Activated T-cell treated with anti-CD3 and anti-CD28 coated beads, Interleukin-2, amount 50 U/mL, for 72 hours (primary cell): ENCODE measurements at regions not wholly inside any gene's neighbourhood (a gene's known extent, or its start where the extent isn't known, plus 50 kb on each side); places are given as distances from the start of the nearest gene placed in this dataset.

Source experiments
- ATAC-seq, 2 donors: fragments of 150-1000 bp; cut with Tn5 transposase; replicated peaks in 1 of 2; 2 replicates each; pipeline ENCODE4 v1.10.0; 2021; ENCODE audit warnings: moderate library complexity in 2 of 2, mild to moderate bottlenecking in 1 of 2
- DNase-seq, 2 donors: peaks; one replicate each; pipeline ENCODE4 v3.0.0; 2021 to 2022; ENCODE audit warnings: mixed read lengths in 1 of 2
- H3K27ac Mint-ChIP-seq: one replicate; pipeline ENCODE4 v1.8.0; 2022; ENCODE audit warnings: mild to moderate bottlenecking, moderate library complexity, mixed read lengths
- H3K27me3 Mint-ChIP-seq: one replicate; pipeline ENCODE4 v1.8.0; 2022; ENCODE audit warnings: low read depth, mixed read lengths
- H3K36me3 Mint-ChIP-seq, 2 donors: one replicate each; pipeline ENCODE4 v1.8.0; 2022; ENCODE audit warnings: mixed read lengths in 2 of 2, mild to moderate bottlenecking in 1 of 2; ENCODE audit not compliant: insufficient read depth in 2 of 2
- H3K4me1 Mint-ChIP-seq: one replicate; pipeline ENCODE4 v1.8.0; 2022; ENCODE audit warnings: low read depth, mixed read lengths
- H3K4me3 Mint-ChIP-seq, 2 donors: one replicate each; pipeline ENCODE4 v1.8.0; 2022; ENCODE audit warnings: mild to moderate bottlenecking in 2 of 2, mixed read lengths in 2 of 2, moderate library complexity in 2 of 2
- H3K9me3 Mint-ChIP-seq, 2 donors: one replicate each; pipeline ENCODE4 v1.8.0; 2022; ENCODE audit warnings: mixed read lengths in 2 of 2

- no peak overlapping the region for H3K4me3 Mint-ChIP-seq
These were observed 103.3 kb upstream of the ID2 start for GRCh38 chr2:8578335-8579244.

GRCh38 chr2:8579485-8580085 is 102.3 kb upstream of the ID2 start:
- no peak for DNase-seq
- Mint-ChIP-seq H3K36me3 (no peaks in the 10 kb centered on the region), H3K4me1 (peaks cover 65% of the 10 kb centered on the region), H3K27ac (no peak overlapping the region), H3K4me3 (no peak overlapping the region), H3K27me3 (peaks cover 6% of the 10 kb centered on the region), H3K9me3 (no peaks in the 10 kb centered on the region)
- ATAC-seq, result no peak

More at GRCh38 chr2:8578335-8579244, 103.3 kb upstream of the ID2 start:
- Mint-ChIP-seq H3K4me1 (peaks cover 63% of the 10 kb centered on the region), H3K27me3 (peaks cover 6% of the 10 kb centered on the region), H3K27ac (no peak overlapping the region), H3K9me3 (no peaks in the 10 kb centered on the region), H3K36me3 (no peaks in the 10 kb centered on the region)
- DNase-seq (no peak), ATAC-seq (no peak)

GRCh38 chr2:8580316-8581233 is 101.3 kb upstream of the ID2 start:
- Mint-ChIP-seq H3K4me1 (peaks cover 66% of the 10 kb centered on the region), H3K4me3 (peak overlapping the region in 1 of 2 donors; percentile 54), H3K9me3 (no peaks in the 10 kb centered on the region), H3K27ac (no peak overlapping the region), H3K36me3 (no peaks in the 10 kb centered on the region), H3K27me3 (peaks cover 6% of the 10 kb centered on the region)
- ATAC-seq (peak; percentile 20 to 37), DNase-seq (no peak)

GRCh38 chr2:8581234-8581561 is 100.7 kb upstream of the ID2 start:
- Mint-ChIP-seq H3K9me3 (no peaks in the 10 kb centered on the region), H3K27ac (no peak overlapping the region), H3K36me3 (no peaks in the 10 kb centered on the region), H3K4me1 (peaks cover 66% of the 10 kb centered on the region), H3K27me3 (peaks cover 2% of the 10 kb centered on the region), H3K4me3 (peak overlapping the region in 1 of 2 donors; percentile 54)
- DNase-seq (no peak), ATAC-seq (no peak)

GRCh38 chr2:8581601-8582041 is 100.2 kb upstream of the ID2 start:
- H3K27ac Mint-ChIP-seq, result no peak overlapping the region
- H3K27me3 Mint-ChIP-seq, result no peaks in the 10 kb centered on the region
- H3K9me3 Mint-ChIP-seq, result no peaks in the 10 kb centered on the region
- DNase-seq (no peak), ATAC-seq (no peak)
- no peaks in the 10 kb centered on the region for H3K36me3 Mint-ChIP-seq
- H3K4me1 Mint-ChIP-seq, result peaks cover 66% of the 10 kb centered on the region
- H3K4me3 Mint-ChIP-seq, result no peak overlapping the region

- Mint-ChIP-seq H3K27ac (no peak overlapping the region), H3K4me3 (no peak overlapping the region), H3K27me3 (no peaks in the 10 kb centered on the region), H3K4me1 (peaks cover 64% of the 10 kb centered on the region), H3K36me3 (no peaks in the 10 kb centered on the region), H3K9me3 (no peaks in the 10 kb centered on the region)
- DNase-seq (no peak), ATAC-seq (no peak)
These were observed 99.7 kb upstream of the ID2 start for GRCh38 chr2:8582191-8582590.

GRCh38 chr2:8582651-8583399 is 99.0 kb upstream of the ID2 start:
- no peak for ATAC-seq
- H3K9me3 Mint-ChIP-seq, result no peaks in the 10 kb centered on the region
- no peaks in the 10 kb centered on the region for H3K27me3 Mint-ChIP-seq
- no peak for DNase-seq
- H3K4me3 Mint-ChIP-seq, result peak overlapping the region in 1 of 2 donors; percentile 59
- peaks cover 64% of the 10 kb centered on the region for H3K4me1 Mint-ChIP-seq
- no peaks in the 10 kb centered on the region for H3K36me3 Mint-ChIP-seq
- H3K27ac Mint-ChIP-seq, result no peak overlapping the region

- Mint-ChIP-seq H3K4me3 (peak overlapping the region; percentile 20 to 59), H3K27me3 (no peaks in the 10 kb centered on the region), H3K4me1 (peaks cover 72% of the 10 kb centered on the region), H3K27ac (no peak overlapping the region), H3K36me3 (no peaks in the 10 kb centered on the region), H3K9me3 (no peaks in the 10 kb centered on the region)
- DNase-seq (peak; percentile 81 to 82), ATAC-seq (peak; percentile 70 to 73)
These were observed 98.3 kb upstream of the ID2 start for GRCh38 chr2:8583400-8584173.

GRCh38 chr2:8584174-8585066 is 97.4 kb upstream of the ID2 start:
- no peaks in the 10 kb centered on the region for H3K27me3 Mint-ChIP-seq
- H3K27ac Mint-ChIP-seq, result no peak overlapping the region

GRCh38 chr2:8586457-8587051 is 95.3 kb upstream of the ID2 start:
- Mint-ChIP-seq H3K27me3 (peaks cover 7% of the 10 kb centered on the region), H3K36me3 (no peaks in the 10 kb centered on the region), H3K27ac (no peak overlapping the region), H3K4me1 (peaks cover 53% of the 10 kb centered on the region), H3K9me3 (no peaks in the 10 kb centered on the region), H3K4me3 (peak overlapping the region in 1 of 2 donors; percentile 39)
- ATAC-seq, result peak; percentile 24 to 29
- DNase-seq, result no peak

More at GRCh38 chr2:8584174-8585066, 97.4 kb upstream of the ID2 start:
- ATAC-seq, result no peak
- Mint-ChIP-seq H3K9me3 (no peaks in the 10 kb centered on the region), H3K4me1 (peaks cover 71% of the 10 kb centered on the region), H3K36me3 (no peaks in the 10 kb centered on the region), H3K4me3 (peak overlapping the region; percentile 20 to 59)
- no peak for DNase-seq

GRCh38 chr2:8587251-8587791 is 94.5 kb upstream of the ID2 start:
- peaks cover 11% of the 10 kb centered on the region for H3K27me3 Mint-ChIP-seq
- no peak overlapping the region for H3K27ac Mint-ChIP-seq
- no peak for ATAC-seq
- no peak for DNase-seq
- no peaks in the 10 kb centered on the region for H3K9me3 Mint-ChIP-seq
- peaks cover 53% of the 10 kb centered on the region for H3K4me1 Mint-ChIP-seq
- no peaks in the 10 kb centered on the region for H3K36me3 Mint-ChIP-seq
- no peak overlapping the region for H3K4me3 Mint-ChIP-seq
